ENCODE measurements at regions not wholly inside any gene's neighbourhood (a gene's known extent, or its start where the extent isn't known, plus 50 kb on each side); places are given as distances from the start of the nearest gene placed in this dataset.
"Not testable (repeated sequence)": the region's sequence is repeated elsewhere in the genome, so short reads cannot be mapped to it uniquely, and the experiment has no call there.

DNA sequence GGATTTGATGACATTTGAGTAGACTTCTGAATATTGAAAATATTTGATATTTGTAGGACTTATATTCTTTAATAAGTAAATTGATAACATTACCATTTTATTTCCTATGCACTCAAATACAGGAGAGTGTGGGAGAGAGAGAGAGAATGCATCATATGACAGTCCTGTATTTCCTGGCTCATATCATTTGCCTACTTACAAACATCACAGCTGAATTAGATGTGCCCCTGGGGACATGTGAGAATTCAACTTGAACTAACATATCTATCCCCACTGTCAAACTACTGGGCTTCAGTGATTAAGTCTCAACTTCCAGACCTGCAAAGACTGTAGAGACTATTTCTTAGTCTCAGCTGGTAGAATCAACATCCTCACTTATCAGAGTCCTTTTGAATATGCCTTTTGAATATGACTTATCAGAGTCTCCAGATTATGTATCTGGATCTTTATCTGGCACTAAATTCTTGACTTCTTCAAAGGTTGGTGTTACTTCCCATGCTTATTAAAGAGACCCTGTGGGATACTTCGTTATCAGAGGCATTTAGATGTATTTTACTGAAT is 75.5 kb downstream of the PABPC4L start:
- DNase-seq (ENCODE audit: low read depth in 2 of 2), result no peak

DNA sequence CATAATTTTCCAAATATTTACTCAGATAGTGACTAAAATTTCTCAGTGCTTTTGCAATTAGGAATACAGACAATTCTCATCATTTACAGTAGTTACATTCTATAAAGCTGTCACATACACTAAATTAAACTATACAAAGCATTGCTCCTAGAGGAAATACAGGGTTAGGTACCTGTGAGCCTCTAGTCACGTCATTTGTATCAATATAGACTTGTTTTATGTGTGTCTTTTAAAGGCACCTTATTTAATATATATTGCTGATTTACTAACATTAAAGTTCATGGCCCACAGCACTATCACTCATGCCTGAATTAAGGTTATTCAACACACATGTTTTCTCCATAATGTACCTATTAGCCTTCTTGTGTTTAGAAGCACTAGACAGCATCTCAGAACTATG is 78.7 kb downstream of the PABPC4L start:
- TF ChIP-seq, protein P1, sequence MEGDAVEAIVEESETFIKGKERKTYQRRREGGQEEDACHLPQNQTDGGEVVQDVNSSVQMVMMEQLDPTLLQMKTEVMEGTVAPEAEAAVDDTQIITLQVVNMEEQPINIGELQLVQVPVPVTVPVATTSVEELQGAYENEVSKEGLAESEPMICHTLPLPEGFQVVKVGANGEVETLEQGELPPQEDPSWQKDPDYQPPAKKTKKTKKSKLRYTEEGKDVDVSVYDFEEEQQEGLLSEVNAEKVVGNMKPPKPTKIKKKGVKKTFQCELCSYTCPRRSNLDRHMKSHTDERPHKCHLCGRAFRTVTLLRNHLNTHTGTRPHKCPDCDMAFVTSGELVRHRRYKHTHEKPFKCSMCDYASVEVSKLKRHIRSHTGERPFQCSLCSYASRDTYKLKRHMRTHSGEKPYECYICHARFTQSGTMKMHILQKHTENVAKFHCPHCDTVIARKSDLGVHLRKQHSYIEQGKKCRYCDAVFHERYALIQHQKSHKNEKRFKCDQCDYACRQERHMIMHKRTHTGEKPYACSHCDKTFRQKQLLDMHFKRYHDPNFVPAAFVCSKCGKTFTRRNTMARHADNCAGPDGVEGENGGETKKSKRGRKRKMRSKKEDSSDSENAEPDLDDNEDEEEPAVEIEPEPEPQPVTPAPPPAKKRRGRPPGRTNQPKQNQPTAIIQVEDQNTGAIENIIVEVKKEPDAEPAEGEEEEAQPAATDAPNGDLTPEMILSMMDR (IDR thresholded peaks at IDR 0.05; ENCODE audit: low read depth, low read length), result no peak
- H3K4me3 ChIP-seq (replicated peaks in 1 of 2; ENCODE audit: low read depth in 2 of 2, low read length in 2 of 2), result no peak overlapping the region
- no peak for DNase-seq (ENCODE audit: low read depth in 2 of 2)

More for the DNA sequence above, 75.5 kb downstream of the PABPC4L start:
- no peak overlapping the region for H3K4me3 ChIP-seq (replicated peaks in 1 of 2; ENCODE audit: low read depth in 2 of 2, low read length in 2 of 2)
- TF ChIP-seq, protein P1 (IDR thresholded peaks at IDR 0.05; ENCODE audit: low read depth, low read length), result no peak

DNA sequence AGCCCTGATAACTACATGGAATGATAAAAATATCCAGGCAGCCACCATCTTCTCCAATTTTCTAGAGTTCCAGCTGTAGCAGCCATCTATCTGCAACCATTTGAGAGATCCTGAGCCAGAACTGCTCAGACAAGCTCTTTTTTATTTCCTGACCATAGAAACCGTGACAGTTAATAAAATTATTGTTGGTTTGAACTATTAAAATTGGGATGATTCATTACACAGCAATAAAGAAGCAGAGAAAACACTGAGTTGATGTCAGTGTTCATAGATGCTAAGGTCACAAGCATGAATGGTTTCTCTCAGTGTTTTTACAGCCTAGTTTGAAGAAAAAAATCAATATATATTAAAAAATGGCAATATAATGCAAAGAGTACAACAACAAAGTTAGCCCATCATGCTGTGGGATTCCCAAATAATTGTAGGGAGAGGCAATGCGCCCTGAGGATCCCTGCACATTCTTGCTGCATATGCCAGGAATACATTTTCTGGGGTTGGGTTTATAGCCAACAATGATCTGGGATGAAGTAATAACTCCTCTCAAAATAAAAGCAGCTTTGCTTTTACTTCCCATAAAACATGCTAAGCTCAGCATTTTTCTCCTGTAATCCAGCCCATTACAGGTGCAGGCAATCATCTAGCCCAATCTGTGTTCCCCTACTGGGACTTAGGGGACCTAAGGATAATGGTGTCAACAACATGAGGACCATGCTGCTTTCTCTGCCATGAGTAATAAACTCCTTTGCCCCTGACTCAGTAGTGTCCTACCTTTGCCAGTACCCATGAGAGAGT is 84.0 kb downstream of the PABPC4L start:
- no peak for DNase-seq (ENCODE audit: low read depth in 2 of 2)
- TF ChIP-seq, protein P1 (IDR thresholded peaks at IDR 0.05; ENCODE audit: low read depth, low read length), result no peak
- no peak overlapping the region for H3K4me3 ChIP-seq (replicated peaks in 1 of 2; ENCODE audit: low read depth in 2 of 2, low read length in 2 of 2)

DNA sequence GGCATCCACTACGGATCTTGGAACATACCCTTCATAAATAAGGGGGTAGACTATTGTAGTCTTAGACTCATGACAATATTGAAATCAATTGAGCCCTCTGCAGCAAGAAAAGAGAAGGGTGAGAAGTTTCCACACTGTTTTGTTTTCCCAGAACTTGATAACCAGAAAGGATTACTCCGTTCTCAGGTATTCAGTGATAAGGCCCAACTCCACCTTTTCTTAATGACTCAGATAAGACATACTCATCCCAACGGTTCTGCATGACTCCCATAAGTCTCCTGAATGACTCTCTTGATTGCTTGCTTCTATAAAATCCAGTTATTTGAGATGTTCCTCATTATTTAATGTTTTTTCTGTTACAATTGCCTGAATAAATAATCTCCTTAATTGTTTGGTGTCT is 111.7 kb downstream of the PABPC4L start:
- no peak for DNase-seq (ENCODE audit: low read depth in 2 of 2)

DNA sequence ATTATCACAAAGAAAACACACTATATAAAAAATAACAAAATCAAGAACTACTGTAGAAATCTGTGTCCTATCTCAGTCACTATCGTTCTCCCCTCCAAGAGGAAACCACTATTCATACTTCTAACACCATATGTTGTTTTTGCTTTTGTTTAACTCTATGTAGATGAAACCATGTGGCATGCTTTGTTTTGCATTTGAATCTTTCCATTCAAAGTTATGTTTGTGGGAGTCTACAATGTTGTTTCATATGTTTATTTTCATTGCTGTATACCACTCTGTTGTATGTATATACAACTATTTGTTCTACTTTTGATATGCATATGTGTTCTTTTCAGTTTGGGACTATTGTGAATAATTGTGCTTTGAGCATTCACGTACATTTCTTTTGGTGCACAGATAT is 116.1 kb downstream of the PABPC4L start:
- no peak for DNase-seq (ENCODE audit: low read depth in 2 of 2)
- H3K4me3 ChIP-seq (replicated peaks in 1 of 2; ENCODE audit: low read depth in 2 of 2, low read length in 2 of 2), result no peak overlapping the region
- TF ChIP-seq, protein P1 (IDR thresholded peaks at IDR 0.05; ENCODE audit: low read depth, low read length), result no peak

More for the DNA sequence above, 111.7 kb downstream of the PABPC4L start:
- no peak overlapping the region for H3K4me3 ChIP-seq (replicated peaks in 1 of 2; ENCODE audit: low read depth in 2 of 2, low read length in 2 of 2)
- TF ChIP-seq, protein P1 (IDR thresholded peaks at IDR 0.05; ENCODE audit: low read depth, low read length), result no peak

DNA sequence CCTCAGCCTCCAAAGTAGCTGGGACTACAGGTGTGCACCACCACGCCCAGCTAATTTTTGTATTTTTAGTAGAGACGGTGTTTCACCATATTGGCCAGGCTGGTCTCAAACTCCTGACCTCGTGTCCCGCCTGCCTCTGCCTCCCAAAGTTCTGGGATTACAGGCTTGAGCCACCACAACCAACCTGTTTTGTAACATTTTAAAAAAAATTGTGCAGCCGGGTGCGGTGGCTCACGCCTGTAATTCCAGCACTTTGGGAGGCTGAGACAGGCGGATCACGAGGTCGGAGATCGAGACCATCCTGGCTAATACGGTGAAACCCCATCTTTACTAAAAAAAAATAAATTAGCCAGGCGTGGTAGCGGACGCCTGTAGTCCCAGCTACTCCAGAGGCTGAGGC is 122.5 kb downstream of the PABPC4L start:
- not testable (repeated sequence) for DNase-seq (ENCODE audit: low read depth in 2 of 2); H3K4me3 ChIP-seq (replicated peaks in 1 of 2; ENCODE audit: low read depth in 2 of 2, low read length in 2 of 2)

DNA sequence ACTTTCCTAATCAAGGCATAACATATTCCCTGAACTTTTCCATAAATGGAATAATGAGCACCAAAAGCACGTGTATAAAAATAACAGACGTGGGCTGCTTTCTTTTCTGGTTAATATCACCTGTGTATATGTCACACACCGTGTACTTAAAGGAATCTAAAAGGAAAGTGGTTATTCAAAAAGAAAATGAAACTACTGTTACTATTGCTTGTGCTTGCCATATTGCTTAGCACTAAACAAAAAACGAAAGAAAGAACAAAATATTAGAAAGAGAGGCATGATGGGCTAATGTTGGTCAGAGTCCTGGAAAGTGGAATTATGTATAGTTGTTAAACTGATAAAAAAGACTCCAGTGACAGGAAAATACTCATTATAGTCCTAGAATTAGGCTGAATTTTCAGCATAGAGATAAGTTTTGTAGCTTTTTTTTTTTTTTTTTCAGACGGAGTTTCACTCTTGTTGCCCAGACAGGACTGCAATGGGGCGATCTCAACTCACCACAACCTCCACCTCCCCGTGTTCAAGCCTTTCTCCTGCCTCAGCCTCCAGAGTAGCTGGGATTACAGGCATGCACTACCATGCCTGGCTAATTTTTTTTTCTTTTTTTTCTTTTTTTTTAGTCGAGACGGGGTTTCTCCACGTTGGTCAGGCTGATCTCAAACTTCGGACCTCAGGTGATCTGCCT is 123.2 kb downstream of the PABPC4L start:
- no peak overlapping the region for H3K4me3 ChIP-seq (replicated peaks in 1 of 2; ENCODE audit: low read depth in 2 of 2, low read length in 2 of 2)
- TF ChIP-seq, protein P1 (IDR thresholded peaks at IDR 0.05; ENCODE audit: low read depth, low read length), result no peak

More for the DNA sequence above, 123.2 kb downstream of the PABPC4L start:
- no peak for DNase-seq (ENCODE audit: low read depth in 2 of 2)
